ENCODE measurements at regions not wholly inside any gene's neighbourhood (a gene's known extent, or its start where the extent isn't known, plus 50 kb on each side); places are given as distances from the start of the nearest gene placed in this dataset.

GRCh38 chr9:110148891-110149290, 59.1 kb downstream of the C9orf152 start:
- H3F3A ChIP-seq (ENCODE audit: low read length, unreplicated experiment): no peaks in the 10 kb centered on the region
- no peak overlapping the region for H3K4me2 ChIP-seq (ENCODE audit: low read length)
- TF ChIP-seq EZH2phosphoT487 (IDR thresholded peaks at IDR 0.05; ENCODE audit: borderline replicate concordance, low read length) (no peak), EZH2 (IDR thresholded peaks at IDR 0.05; ENCODE audit: low read length, unreplicated experiment) (no peak)
- TF ChIP-seq, protein P1, sequence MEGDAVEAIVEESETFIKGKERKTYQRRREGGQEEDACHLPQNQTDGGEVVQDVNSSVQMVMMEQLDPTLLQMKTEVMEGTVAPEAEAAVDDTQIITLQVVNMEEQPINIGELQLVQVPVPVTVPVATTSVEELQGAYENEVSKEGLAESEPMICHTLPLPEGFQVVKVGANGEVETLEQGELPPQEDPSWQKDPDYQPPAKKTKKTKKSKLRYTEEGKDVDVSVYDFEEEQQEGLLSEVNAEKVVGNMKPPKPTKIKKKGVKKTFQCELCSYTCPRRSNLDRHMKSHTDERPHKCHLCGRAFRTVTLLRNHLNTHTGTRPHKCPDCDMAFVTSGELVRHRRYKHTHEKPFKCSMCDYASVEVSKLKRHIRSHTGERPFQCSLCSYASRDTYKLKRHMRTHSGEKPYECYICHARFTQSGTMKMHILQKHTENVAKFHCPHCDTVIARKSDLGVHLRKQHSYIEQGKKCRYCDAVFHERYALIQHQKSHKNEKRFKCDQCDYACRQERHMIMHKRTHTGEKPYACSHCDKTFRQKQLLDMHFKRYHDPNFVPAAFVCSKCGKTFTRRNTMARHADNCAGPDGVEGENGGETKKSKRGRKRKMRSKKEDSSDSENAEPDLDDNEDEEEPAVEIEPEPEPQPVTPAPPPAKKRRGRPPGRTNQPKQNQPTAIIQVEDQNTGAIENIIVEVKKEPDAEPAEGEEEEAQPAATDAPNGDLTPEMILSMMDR (conservative IDR thresholded peaks at IDR 0.05; ENCODE audit: low read depth, low read length): no peak
- H3K9ac ChIP-seq (ENCODE audit: low read length): no peak overlapping the region
- H3K9me2 ChIP-seq (replicated peaks; ENCODE audit: low read length): no peaks in the 10 kb centered on the region
- CTCF ChIA-PET: no interaction called here
- peaks cover 85% of the 10 kb centered on the region for H3K79me2 ChIP-seq (ENCODE audit: low read length)
- no peaks in the 10 kb centered on the region for H3K9me3 ChIP-seq (ENCODE audit: low read length)
- ATAC-seq: no peak
- no peak overlapping the region for H3K27ac ChIP-seq (ENCODE audit: low read length)
- H3K4me1 ChIP-seq (ENCODE audit: insufficient read depth, low read length): 0 out of 2 replicates have a peak, but pooled peaks cover 3% of the 10 kb centered on the region
- no peak overlapping the region for H2AFZ ChIP-seq (ENCODE audit: low read length)
- H3K36me3 ChIP-seq (ENCODE audit: low read depth, low read length): no peaks in the 10 kb centered on the region
- POLR2A ChIA-PET (ENCODE audit: unreplicated experiment): no interaction called here
- H3K4me3 ChIP-seq (ENCODE audit: low read length): no peak overlapping the region
- no peaks in the 10 kb centered on the region for H3K27me3 ChIP-seq (ENCODE audit: low read length)
- DNase-seq: no peak
- H4K20me1 ChIP-seq (ENCODE audit: low read length): peaks cover 35% of the 10 kb centered on the region; the same call in 1 of the 2 replicates
- no TSS peak for BruUV-seq (replicated peaks)
- intact Hi-C loops (cut with micrococcal nuclease): loop anchor here (10.0 kb wide), 1 partner anchor 164 kb away; no protein-coding TSS in a partner anchor

Data from PC-3 (cell line).